GM23338 (cell line): ENCODE measurements at regions not wholly inside any gene's neighbourhood (a gene's known extent, or its start where the extent isn't known, plus 50 kb on each side); places are given as distances from the start of the nearest gene placed in this dataset.

Experiments used
- ATAC-seq: fragments of 200-7000 bp; cut with Tn5 transposase; 3 replicates; pipeline ENCODE4 v1.9.1; 2020
- DNase-seq: peaks from one replicate; pipeline ENCODE4 v3.0.0-alpha.2; 2015; ENCODE audit warnings: low spot score
- H2AFZ ChIP-seq: fragments of 200-600 bp; sonication (generic); 2 replicates; pipeline ENCODE4 v1.8.0; 2016; ENCODE audit warnings: antibody characterized with exemption, mild to moderate bottlenecking, moderate library complexity
- H3F3A ChIP-seq: fragments of 200-600 bp; sonication (generic); replicated peaks from 2 replicates; pipeline ENCODE4 v1.8.0; 2017; ENCODE audit warnings: antibody characterized with exemption, mixed run types, low read depth
- H3K27ac ChIP-seq: fragments of 200-600 bp; sonication (generic); 2 replicates; pipeline ENCODE4 v1.6.1; 2016; ENCODE audit warnings: low read depth
- H3K27me3 ChIP-seq: fragments of 200-600 bp; sonication (generic); 2 replicates; pipeline ENCODE4 v1.8.0; 2016; ENCODE audit warnings: mild to moderate bottlenecking, mixed run types, moderate library complexity; ENCODE audit not compliant: insufficient read depth
- H3K36me3 ChIP-seq: fragments of 200-600 bp; sonication (generic); 2 replicates; pipeline ENCODE4 v1.8.0; 2016; ENCODE audit warnings: mild to moderate bottlenecking; ENCODE audit not compliant: insufficient read depth
- H3K4me1 ChIP-seq: fragments of 200-600 bp; sonication (generic); 2 replicates; pipeline ENCODE4 v1.8.0; 2016; ENCODE audit warnings: mild to moderate bottlenecking, moderate library complexity; ENCODE audit not compliant: insufficient read depth
- H3K4me2 ChIP-seq: fragments of 200-600 bp; sonication (generic); 2 replicates; pipeline ENCODE4 v1.7.1; 2017; ENCODE audit warnings: mixed run types
- H3K4me3 ChIP-seq: fragments of 200-600 bp; sonication (generic); 2 replicates; pipeline ENCODE4 v1.6.1; 2016; ENCODE audit warnings: mixed run types
- H3K79me2 ChIP-seq: fragments of 200-600 bp; sonication (generic); replicated peaks from 2 replicates; pipeline ENCODE4 v1.8.0; 2017; ENCODE audit warnings: mild to moderate bottlenecking; ENCODE audit not compliant: insufficient read depth
- H3K9me2 ChIP-seq: fragments of 200-600 bp; sonication (generic); 2 replicates; pipeline ENCODE4 v1.8.0; 2017; ENCODE audit not compliant: insufficient read depth
- H4K20me1 ChIP-seq: fragments of 200-600 bp; sonication (generic); replicated peaks from 2 replicates; pipeline ENCODE4 v1.8.0; 2017; ENCODE audit warnings: mild to moderate bottlenecking; ENCODE audit not compliant: insufficient read depth
- H3K27ac Mint-ChIP-seq: 2 replicates; pipeline ENCODE4 v1.8.0; 2020; ENCODE audit warnings: inconsistent platforms, mild to moderate bottlenecking, moderate library complexity, mixed read lengths
- H3K27me3 Mint-ChIP-seq: 3 replicates; pipeline ENCODE4 v1.8.0; 2022; ENCODE audit warnings: low read depth, mild to moderate bottlenecking, moderate library complexity, mixed read lengths, inconsistent platforms; ENCODE audit not compliant: insufficient read depth, poor library complexity
- H3K36me3 Mint-ChIP-seq: 3 replicates; pipeline ENCODE4 v1.8.0; 2021; ENCODE audit warnings: low read depth, mild to moderate bottlenecking, inconsistent platforms, moderate library complexity, mixed read lengths
- H3K4me1 Mint-ChIP-seq: 3 replicates; pipeline ENCODE4 v1.8.0; 2020; ENCODE audit warnings: mild to moderate bottlenecking, inconsistent platforms, mixed read lengths
- H3K4me3 Mint-ChIP-seq: 3 replicates; pipeline ENCODE4 v1.8.0; 2021; ENCODE audit warnings: moderate library complexity, mild to moderate bottlenecking, inconsistent platforms, mixed read lengths
- H3K9me3 Mint-ChIP-seq: 3 replicates; pipeline ENCODE4 v1.8.0; 2020; ENCODE audit warnings: moderate library complexity, mild to moderate bottlenecking, inconsistent platforms, mixed read lengths
- CREB1 ChIP-seq: fragments of 250-450 bp; sonication (Bioruptor Pico); IDR thresholded peaks from 2 replicates; pipeline ENCODE4 v1.5.0; 2020; ENCODE audit warnings: low read depth, mild to moderate bottlenecking, moderate library complexity
- EZH2 ChIP-seq: fragments of 200-600 bp; sonication (generic); IDR thresholded peaks from one replicate; pipeline ENCODE4 v1.8.0; 2017; ENCODE audit warnings: antibody characterized with exemption, mild to moderate bottlenecking, low read depth; ENCODE audit not compliant: unreplicated experiment
- EZH2phosphoT487 ChIP-seq: fragments of 200-600 bp; sonication (generic); IDR thresholded peaks from one replicate; pipeline ENCODE4 v1.8.1; 2018; ENCODE audit warnings: antibody characterized with exemption; ENCODE audit not compliant: unreplicated experiment
- JUNB ChIP-seq: IDR thresholded peaks from one replicate; pipeline ENCODE4 v1.6.1; 2016; ENCODE audit warnings: antibody characterized with exemption; ENCODE audit not compliant: unreplicated experiment
- NANOG ChIP-seq: IDR thresholded peaks from 2 replicates; pipeline ENCODE4 v1.6.1; 2016; ENCODE audit warnings: antibody characterized with exemption, borderline replicate concordance
- POLR2AphosphoS5 ChIP-seq: IDR thresholded peaks from 2 replicates; pipeline ENCODE4 v1.6.1; 2016; ENCODE audit warnings: antibody characterized with exemption, low read depth
- STAT1 ChIP-seq: IDR thresholded peaks from one replicate; pipeline ENCODE4 v1.6.1; 2016; ENCODE audit warnings: antibody characterized with exemption; ENCODE audit not compliant: unreplicated experiment
- ZNF114 ChIP-seq: fragments of 250-450 bp; sonication (Bioruptor Pico); IDR thresholded peaks from 2 replicates; pipeline ENCODE4 v1.5.0; 2020; ENCODE audit warnings: mild to moderate bottlenecking, moderate library complexity
- ZNF331 ChIP-seq: fragments of 250-450 bp; sonication (Bioruptor Pico); IDR thresholded peaks from 2 replicates; pipeline ENCODE4 v1.5.0; 2020; ENCODE audit warnings: low read depth, mild to moderate bottlenecking, moderate library complexity
- TF ChIP-seq, protein P1 (sequence below), 2 experiments: fragments of 200-600 bp in 1 of 2; sonication (generic) in 1 of 2; conservative IDR thresholded peaks; 2 replicates each; pipeline versions ENCODE4 v1.5.1 to v1.6.1; 2016 to 2017; ENCODE audit warnings: antibody characterized with exemption in 2 of 2, low read depth in 2 of 2, mild to moderate bottlenecking in 2 of 2, moderate library complexity in 1 of 2
- TF ChIP-seq, protein P2 (sequence below): IDR thresholded peaks from 2 replicates; pipeline ENCODE4 v1.6.1; 2016; ENCODE audit warnings: antibody characterized with exemption
- TF ChIP-seq, protein P3 (sequence below): IDR thresholded peaks from one replicate; pipeline ENCODE4 v1.6.1; 2018; ENCODE audit warnings: antibody characterized with exemption; ENCODE audit not compliant: unreplicated experiment
- TF ChIP-seq, protein P4 (sequence below): fragments of 250-450 bp; sonication (Bioruptor Pico); IDR thresholded peaks from 2 replicates; pipeline ENCODE4 v1.5.0; 2020; ENCODE audit warnings: mild to moderate bottlenecking, moderate library complexity

DNA sequence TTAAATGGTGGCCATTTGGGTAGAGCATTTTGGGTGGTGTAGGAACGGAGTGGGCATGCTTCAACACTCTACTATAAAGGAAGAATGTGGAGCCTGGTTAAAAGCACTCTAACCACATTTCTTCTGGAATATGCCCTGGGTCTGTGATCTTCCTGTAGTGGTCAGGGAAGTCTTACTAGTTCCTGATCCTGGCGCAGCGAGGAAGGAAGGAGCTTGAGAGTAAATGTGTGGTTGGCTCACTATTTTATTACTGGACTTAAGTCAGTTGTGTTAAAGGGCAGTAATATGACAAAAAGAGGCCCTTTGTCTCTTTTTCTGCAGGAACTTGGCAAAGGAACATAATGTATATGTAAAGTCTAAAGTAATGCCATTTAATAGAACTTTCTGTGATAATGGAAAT, 197.6 kb upstream of the ZPLD1 start (continued):
- TF ChIP-seq JUNB (no peak), CREB1 (no peak), EZH2phosphoT487 (no peak)

DNA sequence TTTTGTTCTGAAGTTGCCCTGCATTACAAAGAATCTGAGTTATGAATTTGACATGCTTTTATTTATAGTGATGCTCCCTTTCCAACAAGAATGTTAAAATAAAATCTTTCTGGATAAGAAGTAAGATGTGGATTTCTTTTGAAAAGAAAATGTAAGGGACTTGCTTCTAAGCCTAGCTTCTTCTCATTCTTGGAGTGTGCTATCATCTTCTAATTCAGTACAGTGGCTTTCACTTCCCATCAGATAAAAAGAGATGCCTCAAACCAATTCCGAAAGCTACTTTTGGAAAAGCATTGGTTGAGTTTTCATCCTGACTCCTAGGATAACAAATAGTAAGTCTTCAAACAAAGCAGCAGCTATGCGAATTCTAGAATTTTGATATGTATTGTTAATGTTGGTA, 197.0 kb upstream of the ZPLD1 start:
- DNase-seq (no peak), ATAC-seq (no peak)
- Mint-ChIP-seq H3K27me3 (peaks cover 4% of the 10 kb centered on the region), H3K9me3 (no peaks in the 10 kb centered on the region; the same call in 1 of the 3 replicates), H3K4me3 (no peak overlapping the region), H3K27ac (no peak overlapping the region; the same call in 1 of the 2 replicates), H3K36me3 (no peaks in the 10 kb centered on the region), H3K4me1 (peaks cover 39% of the 10 kb centered on the region)
- H3K9me2 ChIP-seq, result peaks cover 7% of the 10 kb centered on the region; the same call in 1 of the 2 replicates
- no peaks in the 10 kb centered on the region for H3K36me3 ChIP-seq
- H4K20me1 ChIP-seq, result no peaks in the 10 kb centered on the region
- no peak overlapping the region for H3K4me2 ChIP-seq
- no peak overlapping the region for H2AFZ ChIP-seq
- H3K27me3 ChIP-seq, result no peaks in the 10 kb centered on the region
- TF ChIP-seq, protein P1, sequence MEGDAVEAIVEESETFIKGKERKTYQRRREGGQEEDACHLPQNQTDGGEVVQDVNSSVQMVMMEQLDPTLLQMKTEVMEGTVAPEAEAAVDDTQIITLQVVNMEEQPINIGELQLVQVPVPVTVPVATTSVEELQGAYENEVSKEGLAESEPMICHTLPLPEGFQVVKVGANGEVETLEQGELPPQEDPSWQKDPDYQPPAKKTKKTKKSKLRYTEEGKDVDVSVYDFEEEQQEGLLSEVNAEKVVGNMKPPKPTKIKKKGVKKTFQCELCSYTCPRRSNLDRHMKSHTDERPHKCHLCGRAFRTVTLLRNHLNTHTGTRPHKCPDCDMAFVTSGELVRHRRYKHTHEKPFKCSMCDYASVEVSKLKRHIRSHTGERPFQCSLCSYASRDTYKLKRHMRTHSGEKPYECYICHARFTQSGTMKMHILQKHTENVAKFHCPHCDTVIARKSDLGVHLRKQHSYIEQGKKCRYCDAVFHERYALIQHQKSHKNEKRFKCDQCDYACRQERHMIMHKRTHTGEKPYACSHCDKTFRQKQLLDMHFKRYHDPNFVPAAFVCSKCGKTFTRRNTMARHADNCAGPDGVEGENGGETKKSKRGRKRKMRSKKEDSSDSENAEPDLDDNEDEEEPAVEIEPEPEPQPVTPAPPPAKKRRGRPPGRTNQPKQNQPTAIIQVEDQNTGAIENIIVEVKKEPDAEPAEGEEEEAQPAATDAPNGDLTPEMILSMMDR (conservative IDR thresholded peaks at IDR 0.05; ENCODE audit: low read depth in 2 of 2), result no peak
- TF ChIP-seq EZH2phosphoT487, result no peak
- TF ChIP-seq ZNF114 (CRISPR knock-in tag), result no peak
- TF ChIP-seq JUNB, result no peak
- no peak for TF ChIP-seq STAT1
- TF ChIP-seq NANOG, result no peak
- TF ChIP-seq EZH2, result no peak
- no peak for TF ChIP-seq POLR2AphosphoS5
- TF ChIP-seq, protein P2, sequence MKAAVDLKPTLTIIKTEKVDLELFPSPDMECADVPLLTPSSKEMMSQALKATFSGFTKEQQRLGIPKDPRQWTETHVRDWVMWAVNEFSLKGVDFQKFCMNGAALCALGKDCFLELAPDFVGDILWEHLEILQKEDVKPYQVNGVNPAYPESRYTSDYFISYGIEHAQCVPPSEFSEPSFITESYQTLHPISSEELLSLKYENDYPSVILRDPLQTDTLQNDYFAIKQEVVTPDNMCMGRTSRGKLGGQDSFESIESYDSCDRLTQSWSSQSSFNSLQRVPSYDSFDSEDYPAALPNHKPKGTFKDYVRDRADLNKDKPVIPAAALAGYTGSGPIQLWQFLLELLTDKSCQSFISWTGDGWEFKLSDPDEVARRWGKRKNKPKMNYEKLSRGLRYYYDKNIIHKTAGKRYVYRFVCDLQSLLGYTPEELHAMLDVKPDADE, result no peak
- TF ChIP-seq, protein P3, sequence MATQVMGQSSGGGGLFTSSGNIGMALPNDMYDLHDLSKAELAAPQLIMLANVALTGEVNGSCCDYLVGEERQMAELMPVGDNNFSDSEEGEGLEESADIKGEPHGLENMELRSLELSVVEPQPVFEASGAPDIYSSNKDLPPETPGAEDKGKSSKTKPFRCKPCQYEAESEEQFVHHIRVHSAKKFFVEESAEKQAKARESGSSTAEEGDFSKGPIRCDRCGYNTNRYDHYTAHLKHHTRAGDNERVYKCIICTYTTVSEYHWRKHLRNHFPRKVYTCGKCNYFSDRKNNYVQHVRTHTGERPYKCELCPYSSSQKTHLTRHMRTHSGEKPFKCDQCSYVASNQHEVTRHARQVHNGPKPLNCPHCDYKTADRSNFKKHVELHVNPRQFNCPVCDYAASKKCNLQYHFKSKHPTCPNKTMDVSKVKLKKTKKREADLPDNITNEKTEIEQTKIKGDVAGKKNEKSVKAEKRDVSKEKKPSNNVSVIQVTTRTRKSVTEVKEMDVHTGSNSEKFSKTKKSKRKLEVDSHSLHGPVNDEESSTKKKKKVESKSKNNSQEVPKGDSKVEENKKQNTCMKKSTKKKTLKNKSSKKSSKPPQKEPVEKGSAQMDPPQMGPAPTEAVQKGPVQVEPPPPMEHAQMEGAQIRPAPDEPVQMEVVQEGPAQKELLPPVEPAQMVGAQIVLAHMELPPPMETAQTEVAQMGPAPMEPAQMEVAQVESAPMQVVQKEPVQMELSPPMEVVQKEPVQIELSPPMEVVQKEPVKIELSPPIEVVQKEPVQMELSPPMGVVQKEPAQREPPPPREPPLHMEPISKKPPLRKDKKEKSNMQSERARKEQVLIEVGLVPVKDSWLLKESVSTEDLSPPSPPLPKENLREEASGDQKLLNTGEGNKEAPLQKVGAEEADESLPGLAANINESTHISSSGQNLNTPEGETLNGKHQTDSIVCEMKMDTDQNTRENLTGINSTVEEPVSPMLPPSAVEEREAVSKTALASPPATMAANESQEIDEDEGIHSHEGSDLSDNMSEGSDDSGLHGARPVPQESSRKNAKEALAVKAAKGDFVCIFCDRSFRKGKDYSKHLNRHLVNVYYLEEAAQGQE, result no peak
- no peak for TF ChIP-seq ZNF331 (CRISPR knock-in tag)
- TF ChIP-seq CREB1, result no peak
- TF ChIP-seq, protein P4, sequence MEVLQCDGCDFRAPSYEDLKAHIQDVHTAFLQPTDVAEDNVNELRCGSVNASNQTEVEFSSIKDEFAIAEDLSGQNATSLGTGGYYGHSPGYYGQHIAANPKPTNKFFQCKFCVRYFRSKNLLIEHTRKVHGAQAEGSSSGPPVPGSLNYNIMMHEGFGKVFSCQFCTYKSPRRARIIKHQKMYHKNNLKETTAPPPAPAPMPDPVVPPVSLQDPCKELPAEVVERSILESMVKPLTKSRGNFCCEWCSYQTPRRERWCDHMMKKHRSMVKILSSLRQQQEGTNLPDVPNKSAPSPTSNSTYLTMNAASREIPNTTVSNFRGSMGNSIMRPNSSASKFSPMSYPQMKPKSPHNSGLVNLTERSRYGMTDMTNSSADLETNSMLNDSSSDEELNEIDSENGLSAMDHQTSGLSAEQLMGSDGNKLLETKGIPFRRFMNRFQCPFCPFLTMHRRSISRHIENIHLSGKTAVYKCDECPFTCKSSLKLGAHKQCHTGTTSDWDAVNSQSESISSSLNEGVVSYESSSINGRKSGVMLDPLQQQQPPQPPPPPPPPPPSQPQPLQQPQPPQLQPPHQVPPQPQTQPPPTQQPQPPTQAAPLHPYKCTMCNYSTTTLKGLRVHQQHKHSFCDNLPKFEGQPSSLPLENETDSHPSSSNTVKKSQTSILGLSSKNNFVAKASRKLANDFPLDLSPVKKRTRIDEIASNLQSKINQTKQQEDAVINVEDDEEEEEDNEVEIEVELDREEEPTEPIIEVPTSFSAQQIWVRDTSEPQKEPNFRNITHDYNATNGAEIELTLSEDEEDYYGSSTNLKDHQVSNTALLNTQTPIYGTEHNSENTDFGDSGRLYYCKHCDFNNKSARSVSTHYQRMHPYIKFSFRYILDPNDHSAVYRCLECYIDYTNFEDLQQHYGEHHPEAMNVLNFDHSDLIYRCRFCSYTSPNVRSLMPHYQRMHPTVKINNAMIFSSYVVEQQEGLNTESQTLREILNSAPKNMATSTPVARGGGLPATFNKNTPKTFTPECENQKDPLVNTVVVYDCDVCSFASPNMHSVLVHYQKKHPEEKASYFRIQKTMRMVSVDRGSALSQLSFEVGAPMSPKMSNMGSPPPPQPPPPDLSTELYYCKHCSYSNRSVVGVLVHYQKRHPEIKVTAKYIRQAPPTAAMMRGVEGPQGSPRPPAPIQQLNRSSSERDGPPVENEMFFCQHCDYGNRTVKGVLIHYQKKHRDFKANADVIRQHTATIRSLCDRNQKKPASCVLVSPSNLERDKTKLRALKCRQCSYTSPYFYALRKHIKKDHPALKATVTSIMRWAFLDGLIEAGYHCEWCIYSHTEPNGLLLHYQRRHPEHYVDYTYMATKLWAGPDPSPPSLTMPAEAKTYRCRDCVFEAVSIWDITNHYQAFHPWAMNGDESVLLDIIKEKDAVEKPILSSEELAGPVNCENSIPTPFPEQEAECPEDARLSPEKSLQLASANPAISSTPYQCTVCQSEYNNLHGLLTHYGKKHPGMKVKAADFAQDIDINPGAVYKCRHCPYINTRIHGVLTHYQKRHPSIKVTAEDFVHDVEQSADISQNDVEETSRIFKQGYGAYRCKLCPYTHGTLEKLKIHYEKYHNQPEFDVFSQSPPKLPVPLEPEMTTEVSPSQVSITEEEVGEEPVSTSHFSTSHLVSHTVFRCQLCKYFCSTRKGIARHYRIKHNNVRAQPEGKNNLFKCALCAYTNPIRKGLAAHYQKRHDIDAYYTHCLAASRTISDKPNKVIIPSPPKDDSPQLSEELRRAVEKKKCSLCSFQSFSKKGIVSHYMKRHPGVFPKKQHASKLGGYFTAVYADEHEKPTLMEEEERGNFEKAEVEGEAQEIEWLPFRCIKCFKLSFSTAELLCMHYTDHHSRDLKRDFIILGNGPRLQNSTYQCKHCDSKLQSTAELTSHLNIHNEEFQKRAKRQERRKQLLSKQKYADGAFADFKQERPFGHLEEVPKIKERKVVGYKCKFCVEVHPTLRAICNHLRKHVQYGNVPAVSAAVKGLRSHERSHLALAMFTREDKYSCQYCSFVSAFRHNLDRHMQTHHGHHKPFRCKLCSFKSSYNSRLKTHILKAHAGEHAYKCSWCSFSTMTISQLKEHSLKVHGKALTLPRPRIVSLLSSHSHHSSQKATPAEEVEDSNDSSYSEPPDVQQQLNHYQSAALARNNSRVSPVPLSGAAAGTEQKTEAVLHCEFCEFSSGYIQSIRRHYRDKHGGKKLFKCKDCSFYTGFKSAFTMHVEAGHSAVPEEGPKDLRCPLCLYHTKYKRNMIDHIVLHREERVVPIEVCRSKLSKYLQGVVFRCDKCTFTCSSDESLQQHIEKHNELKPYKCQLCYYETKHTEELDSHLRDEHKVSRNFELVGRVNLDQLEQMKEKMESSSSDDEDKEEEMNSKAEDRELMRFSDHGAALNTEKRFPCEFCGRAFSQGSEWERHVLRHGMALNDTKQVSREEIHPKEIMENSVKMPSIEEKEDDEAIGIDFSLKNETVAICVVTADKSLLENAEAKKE, result no peak
- peak overlapping the region; percentile 42; the same call in 1 of the 2 replicates for H3K27ac ChIP-seq
- H3F3A ChIP-seq, result no peaks in the 10 kb centered on the region
- H3K79me2 ChIP-seq, result no peaks in the 10 kb centered on the region
- no peak overlapping the region for H3K4me3 ChIP-seq
- peaks cover 32% of the 10 kb centered on the region for H3K4me1 ChIP-seq
